ENCODE measurements at regions not wholly inside any gene's neighbourhood (a gene's known extent, or its start where the extent isn't known, plus 50 kb on each side); places are given as distances from the start of the nearest gene placed in this dataset.
A peak's percentile ranks its signal among the peaks of the same experiment; 100 is the strongest.
"Not testable (repeated sequence)": the region's sequence is repeated elsewhere in the genome, so short reads cannot be mapped to it uniquely, and the experiment has no call there.

GRCh38 chr3:198139037-198139436 is 179.0 kb downstream of the LMLN start:
- H3K27ac ChIP-seq; intact Hi-C loops (cut with DNase I); H3K4me3 ChIP-seq (replicated peaks in 1 of 3); H3K4me1 ChIP-seq; H3K27me3 ChIP-seq; DNase-seq; H3K36me3 ChIP-seq; H3K9me3 ChIP-seq: not testable (repeated sequence)
- 12 to 28% methylated on average over 4 of the region's 4 CpGs for WGBS, 2 donors

GRCh38 chr3:198139513-198140167 is 179.6 kb downstream of the LMLN start:
- WGBS, 2 donors: 61 to 63% methylated on average over 6 to 8 of the region's 8 CpGs
- H3K4me1 ChIP-seq; H3K9me3 ChIP-seq; H3K27ac ChIP-seq; H3K27me3 ChIP-seq; intact Hi-C loops (cut with DNase I); H3K4me3 ChIP-seq (replicated peaks in 1 of 3); H3K36me3 ChIP-seq; DNase-seq: not testable (repeated sequence)

GRCh38 chr3:198143300-198144137 is 183.5 kb downstream of the LMLN start:
- H3K27me3 ChIP-seq; intact Hi-C loops (cut with DNase I); H3K4me3 ChIP-seq (replicated peaks in 1 of 3); DNase-seq; H3K9me3 ChIP-seq; H3K36me3 ChIP-seq; H3K4me1 ChIP-seq; H3K27ac ChIP-seq: not testable (repeated sequence)
- 71 to 73% methylated on average over 6 to 10 of the region's 15 CpGs for WGBS, 2 donors

GRCh38 chr3:198145231-198145784 is 185.3 kb downstream of the LMLN start:
- 48 to 54% methylated on average over 3 of the region's 8 CpGs for WGBS, 2 donors
- DNase-seq: peak; percentile 8 to 19
- H3K36me3 ChIP-seq; H3K4me1 ChIP-seq; H3K27me3 ChIP-seq; H3K9me3 ChIP-seq; H3K4me3 ChIP-seq (replicated peaks in 1 of 3); intact Hi-C loops (cut with DNase I); H3K27ac ChIP-seq: not testable (repeated sequence)

GRCh38 chr3:198146070-198146469 is 186.1 kb downstream of the LMLN start:
- H3K4me1 ChIP-seq; H3K9me3 ChIP-seq; H3K36me3 ChIP-seq; H3K4me3 ChIP-seq (replicated peaks in 1 of 3); DNase-seq; intact Hi-C loops (cut with DNase I); H3K27me3 ChIP-seq; H3K27ac ChIP-seq: not testable (repeated sequence)
- WGBS, 2 donors: 74 to 87% methylated on average over 4 to 5 of the region's 5 CpGs

GRCh38 chr3:198146559-198147164 is 186.6 kb downstream of the LMLN start:
- H3K4me3 ChIP-seq (replicated peaks in 1 of 3); H3K9me3 ChIP-seq; intact Hi-C loops (cut with DNase I); H3K4me1 ChIP-seq; DNase-seq; H3K36me3 ChIP-seq; H3K27ac ChIP-seq; H3K27me3 ChIP-seq: not testable (repeated sequence)
- 79 to 85% methylated on average over 7 to 8 of the region's 9 CpGs for WGBS, 2 donors

GRCh38 chr3:198147213-198147612 is 187.2 kb downstream of the LMLN start:
- H3K9me3 ChIP-seq; H3K36me3 ChIP-seq; H3K4me3 ChIP-seq (replicated peaks in 1 of 3); H3K27ac ChIP-seq; intact Hi-C loops (cut with DNase I); H3K4me1 ChIP-seq; H3K27me3 ChIP-seq; DNase-seq: not testable (repeated sequence)
- WGBS, 2 donors: 91 to 97% methylated on average over 3 of the region's 3 CpGs

GRCh38 chr3:198147993-198148392 is 188.0 kb downstream of the LMLN start:
- H3K9me3 ChIP-seq; H3K4me3 ChIP-seq (replicated peaks in 1 of 3); H3K27ac ChIP-seq; DNase-seq; H3K36me3 ChIP-seq; H3K27me3 ChIP-seq; H3K4me1 ChIP-seq; intact Hi-C loops (cut with DNase I): not testable (repeated sequence)
- WGBS, 2 donors: 43 to 54% methylated on average over 5 to 6 of the region's 6 CpGs

GRCh38 chr3:198149904-198150303 is 189.9 kb downstream of the LMLN start:
- H3K27ac ChIP-seq; DNase-seq; intact Hi-C loops (cut with DNase I): not testable (repeated sequence)

GRCh38 chr3:198151867-198152266 is 191.8 kb downstream of the LMLN start:
- H3K4me3 ChIP-seq (replicated peaks in 1 of 3); H3K9me3 ChIP-seq; DNase-seq; H3K36me3 ChIP-seq; H3K4me1 ChIP-seq; H3K27me3 ChIP-seq; intact Hi-C loops (cut with DNase I); H3K27ac ChIP-seq: not testable (repeated sequence)
- WGBS, 2 donors: 68 to 72% methylated on average over 3 to 4 of the region's 4 CpGs

More at GRCh38 chr3:198149904-198150303, 189.9 kb downstream of the LMLN start:
- H3K27me3 ChIP-seq; H3K4me1 ChIP-seq; H3K4me3 ChIP-seq (replicated peaks in 1 of 3); H3K9me3 ChIP-seq; H3K36me3 ChIP-seq: not testable (repeated sequence)
- 70 to 74% methylated on average over 5 of the region's 5 CpGs for WGBS, 2 donors

- H3K4me1 ChIP-seq; H3K27me3 ChIP-seq; intact Hi-C loops (cut with DNase I); H3K4me3 ChIP-seq (replicated peaks in 1 of 3); H3K9me3 ChIP-seq; H3K36me3 ChIP-seq; DNase-seq; H3K27ac ChIP-seq: not testable (repeated sequence)
- WGBS, 2 donors: 100% methylated on average over 3 of the region's 7 CpGs; no CpG with 5 or more reads in 1 of the 2 donors
Measured at GRCh38 chr3:198155771-198156170, 195.8 kb downstream of the LMLN start.

- H3K27ac ChIP-seq; H3K27me3 ChIP-seq; H3K36me3 ChIP-seq; H3K9me3 ChIP-seq; intact Hi-C loops (cut with DNase I); H3K4me3 ChIP-seq (replicated peaks in 1 of 3); H3K4me1 ChIP-seq: not testable (repeated sequence)
- 21 to 35% methylated on average over 2 to 3 of the region's 42 CpGs for WGBS, 2 donors
- DNase-seq: peak in 1 of 2 donors; percentile 5
Measured at GRCh38 chr3:198157231-198157868, 197.3 kb downstream of the LMLN start.
